GM19099 (cell line): ENCODE measurements at regions not wholly inside any gene's neighbourhood (a gene's known extent, or its start where the extent isn't known, plus 50 kb on each side); places are given as distances from the start of the nearest gene placed in this dataset.

ENCODE experiments used
- POLR2A ChIP-seq: IDR thresholded peaks from 3 replicates; pipeline ENCODE4 v1.6.1; 2011; ENCODE audit warnings: low read depth; ENCODE audit not compliant: insufficient read length; ENCODE audit errors: extremely low read depth

GRCh38 chr3:35114686-35115085 is 524.6 kb upstream of the ARPP21 start:
- no peak for TF ChIP-seq POLR2A

GRCh38 chr3:35120026-35120425 is 519.3 kb upstream of the ARPP21 start:
- TF ChIP-seq POLR2A, result no peak

GRCh38 chr3:35137612-35138011 is 501.7 kb upstream of the ARPP21 start:
- TF ChIP-seq POLR2A, result no peak

- TF ChIP-seq POLR2A, result no peak
Measured at GRCh38 chr3:35141406-35141805, 497.9 kb upstream of the ARPP21 start.

GRCh38 chr3:35144011-35144410 is 495.3 kb upstream of the ARPP21 start:
- no peak for TF ChIP-seq POLR2A

GRCh38 chr3:35183927-35184675 is 455.2 kb upstream of the ARPP21 start:
- no peak for TF ChIP-seq POLR2A

- no peak for TF ChIP-seq POLR2A
Measured at GRCh38 chr3:35184775-35185174, 454.6 kb upstream of the ARPP21 start.

- no peak for TF ChIP-seq POLR2A
Measured at GRCh38 chr3:35187908-35188307, 451.4 kb upstream of the ARPP21 start.

GRCh38 chr3:35194666-35195065 is 444.7 kb upstream of the ARPP21 start:
- TF ChIP-seq POLR2A, result no peak

DNA sequence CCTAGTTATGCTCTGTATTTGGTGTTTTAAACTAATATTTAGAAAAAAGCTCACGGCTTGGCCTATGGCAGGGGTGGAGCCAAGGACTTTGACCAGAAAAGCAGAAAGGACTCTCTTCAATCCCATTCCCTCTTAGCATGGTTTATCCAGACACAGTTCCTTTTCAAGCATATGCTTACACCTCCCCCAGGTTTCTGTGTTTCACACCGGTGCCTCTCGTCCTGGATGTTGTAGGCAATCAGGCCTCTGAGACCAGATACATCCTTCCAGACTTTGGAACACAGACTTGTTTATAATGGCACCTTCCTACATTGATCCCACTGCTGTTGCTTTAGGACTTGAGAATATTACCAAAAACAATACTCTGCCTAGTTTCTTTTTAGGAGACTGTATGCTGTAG is 440.5 kb upstream of the ARPP21 start:
- no peak for TF ChIP-seq POLR2A

DNA sequence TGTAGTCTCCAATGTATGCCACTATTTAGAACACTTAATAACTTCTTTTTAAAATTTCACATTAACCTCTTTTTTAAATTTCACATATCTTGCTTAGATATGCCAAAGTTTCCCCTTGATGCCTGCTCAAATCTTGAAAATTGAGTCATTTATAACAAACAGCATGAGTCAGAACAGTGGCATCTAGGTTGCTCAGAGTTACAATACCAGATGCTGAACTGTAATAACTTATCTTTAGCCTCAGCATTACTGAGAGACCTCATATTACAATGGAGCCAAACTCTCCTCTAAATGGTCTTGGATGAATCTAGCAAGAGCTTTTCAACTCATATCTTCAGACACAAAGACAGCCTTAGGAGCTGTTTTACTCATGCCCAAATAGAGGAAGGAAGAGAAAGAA is 439.3 kb upstream of the ARPP21 start:
- TF ChIP-seq POLR2A, result no peak

DNA sequence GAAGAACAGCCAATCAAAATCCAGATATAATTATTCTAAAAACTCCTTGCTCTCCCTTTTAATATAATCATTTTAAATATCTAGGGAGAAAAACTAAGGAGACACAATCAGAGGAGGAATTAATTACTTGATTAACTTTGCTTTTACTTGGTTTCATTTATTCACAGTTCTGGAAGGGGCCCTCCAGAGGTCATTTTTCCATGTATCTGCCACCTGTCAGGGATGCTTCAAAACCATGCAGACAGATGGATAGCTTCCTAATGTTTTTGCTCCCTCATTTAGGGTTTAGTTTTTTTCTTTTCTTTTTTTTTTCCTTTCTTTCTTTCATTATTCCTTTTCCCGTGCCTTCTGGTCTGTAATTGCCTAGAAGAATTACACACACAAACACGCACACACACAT is 438.1 kb upstream of the ARPP21 start:
- TF ChIP-seq POLR2A, result no peak

DNA sequence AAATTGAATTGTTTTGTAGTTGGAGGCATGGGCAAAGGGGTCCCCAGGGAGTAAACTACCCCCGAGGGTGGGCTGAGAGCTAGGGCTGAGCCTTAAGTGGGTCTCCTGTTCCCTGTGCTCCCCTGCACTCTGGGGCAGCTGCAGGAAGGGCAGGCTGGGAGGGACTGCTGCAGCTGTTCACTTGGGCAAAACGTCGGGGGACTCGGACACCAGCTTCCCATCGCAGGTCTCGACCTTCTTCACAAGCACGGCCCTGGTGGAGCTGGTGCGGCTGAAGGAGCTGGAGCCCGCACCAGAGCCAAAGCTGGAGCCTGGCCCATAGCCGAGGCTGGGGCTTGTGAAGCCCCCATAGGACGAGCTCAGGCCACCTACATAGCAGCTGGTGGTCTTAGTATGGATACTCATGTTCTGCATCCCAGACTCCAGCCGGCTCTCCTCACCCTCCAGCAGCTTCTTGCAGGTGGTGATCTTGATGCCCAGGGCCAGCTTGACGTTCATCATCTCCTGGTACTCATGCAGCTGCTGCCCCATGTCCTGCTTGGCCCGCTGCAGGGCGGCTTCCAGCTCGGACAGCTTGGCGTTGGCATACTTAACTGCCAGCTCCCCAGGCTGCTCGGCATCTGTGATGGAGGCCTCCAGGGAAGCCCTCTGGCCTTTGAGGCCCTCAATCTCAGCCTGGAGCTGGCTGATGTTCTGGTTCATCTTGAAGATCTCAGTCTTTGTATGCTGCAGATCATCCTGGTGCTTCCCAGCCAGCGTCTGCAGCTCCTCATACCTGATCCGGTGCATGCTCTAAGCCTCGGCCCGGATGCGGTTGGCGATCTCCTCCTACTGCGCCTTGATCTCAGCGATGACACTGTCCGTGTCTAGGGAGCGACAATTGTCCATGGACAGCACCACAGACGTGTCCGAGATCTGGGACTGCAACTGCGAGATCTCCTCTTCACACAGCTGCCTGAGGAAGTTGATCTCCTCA is 423.5 kb upstream of the ARPP21 start:
- no peak for TF ChIP-seq POLR2A

DNA sequence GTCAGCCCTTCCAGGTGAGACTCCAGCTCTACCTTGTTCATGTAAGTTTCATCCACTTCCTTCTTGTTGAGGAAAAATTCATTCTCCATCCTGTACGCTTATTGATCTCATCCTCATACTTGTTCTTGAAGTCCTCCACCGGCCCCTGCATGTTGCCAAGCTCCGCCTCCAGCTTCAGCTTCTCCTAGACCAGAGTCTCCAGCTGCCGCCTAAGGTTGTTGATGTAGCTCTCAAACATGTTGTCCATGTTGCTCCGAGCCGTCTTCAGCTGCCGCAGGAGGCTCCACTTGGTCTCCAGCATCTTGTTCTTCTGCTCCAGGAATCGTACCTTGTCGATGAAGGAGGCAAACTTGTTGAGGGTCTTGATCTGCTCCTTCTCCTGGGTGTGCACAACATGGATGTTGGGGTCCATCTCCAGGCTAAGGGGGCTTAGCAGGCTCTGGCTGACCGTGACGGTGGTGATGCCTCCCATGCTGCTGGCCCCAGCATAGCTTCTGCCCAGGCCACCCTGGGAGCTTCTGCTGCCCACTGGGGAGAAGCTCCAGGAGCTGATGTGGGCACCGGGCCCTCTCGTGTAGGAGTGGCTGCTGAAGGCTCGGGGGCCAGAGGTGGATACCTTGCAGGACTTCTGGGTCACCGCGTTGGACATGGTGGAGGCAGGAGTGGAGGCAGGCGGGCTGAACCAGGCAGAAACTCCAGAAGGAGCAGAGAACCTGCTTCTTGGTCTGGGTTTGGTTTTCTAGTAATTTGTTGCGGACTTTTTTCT is 422.6 kb upstream of the ARPP21 start:
- TF ChIP-seq POLR2A, result no peak
